ENCODE measurements at regions not wholly inside any gene's neighbourhood (a gene's known extent, or its start where the extent isn't known, plus 50 kb on each side); places are given as distances from the start of the nearest gene placed in this dataset.
"Not testable (repeated sequence)": the region's sequence is repeated elsewhere in the genome, so short reads cannot be mapped to it uniquely, and the experiment has no call there.

GRCh38 chr3:125918024-125918423 lies 51.0 kb upstream of the ROPN1B start:
- DNase-seq, result not testable (repeated sequence)

GRCh38 chr3:125918451-125918850 lies 50.5 kb upstream of the ROPN1B start:
- not testable (repeated sequence) for DNase-seq

- DNase-seq, result not testable (repeated sequence)
These were observed 50.1 kb upstream of the ROPN1B start for GRCh38 chr3:125918866-125919265.
